Astrocyte (in vitro differentiated cells and primary cell): ENCODE measurements at regions not wholly inside any gene's neighbourhood (a gene's known extent, or its start where the extent isn't known, plus 50 kb on each side); places are given as distances from the start of the nearest gene placed in this dataset.

Experiments
- CTCF ChIP-seq: IDR thresholded peaks from 2 replicates; pipeline ENCODE4 v1.5.1; 2011; ENCODE audit warnings: low read depth, mild to moderate bottlenecking, inconsistent platforms, low read length, moderate library complexity; ENCODE audit not compliant: insufficient read depth
- EZH2 ChIP-seq: IDR thresholded peaks from 2 replicates; pipeline ENCODE4 v1.6.1; 2012; ENCODE audit warnings: mild to moderate bottlenecking, low read length, inconsistent platforms; ENCODE audit not compliant: insufficient read depth

DNA sequence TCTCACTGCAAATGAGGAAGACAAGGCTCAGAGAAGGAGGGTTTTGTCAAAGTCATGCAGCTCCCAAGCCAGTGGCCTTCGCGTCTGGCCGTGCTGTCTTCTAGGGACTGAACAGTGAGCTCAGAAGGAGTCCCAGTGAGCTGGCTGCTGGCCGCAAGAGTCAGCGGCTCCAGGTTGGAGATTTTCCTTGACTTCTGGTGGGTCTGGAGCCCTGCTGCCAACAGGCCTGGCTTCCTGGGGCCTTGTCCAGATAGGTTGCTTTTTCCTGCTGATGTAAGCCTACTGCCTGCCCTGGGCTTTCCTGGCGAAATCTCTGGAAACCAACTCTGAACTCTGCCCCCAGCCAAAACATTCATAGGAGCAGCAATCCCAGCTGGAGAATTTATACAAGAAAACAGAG lies 272.7 kb upstream of the CADM1 start:
- no peak for TF ChIP-seq CTCF
- no peak for TF ChIP-seq EZH2
